ENCODE measurements at regions not wholly inside any gene's neighbourhood (a gene's known extent, or its start where the extent isn't known, plus 50 kb on each side); places are given as distances from the start of the nearest gene placed in this dataset.

GRCh38 chr12:59164226-59164625, 243.9 kb upstream of the LRIG3 start:
- intact Hi-C loops (cut with micrococcal nuclease), result no loop called here
- no peaks in the 10 kb centered on the region for H3K36me3 Mint-ChIP-seq (ENCODE audit: low read depth)

GRCh38 chr12:59158681-59159080, 238.4 kb upstream of the LRIG3 start:
- H3K4me1 Mint-ChIP-seq, result no peaks in the 10 kb centered on the region
- intact Hi-C loops (cut with micrococcal nuclease), result no loop called here
- DNase-seq, result no peak
- no peak overlapping the region for H3K4me3 Mint-ChIP-seq
- no peaks in the 10 kb centered on the region for H3K27me3 Mint-ChIP-seq
- H3K27ac Mint-ChIP-seq, result no peak overlapping the region
- H3K36me3 Mint-ChIP-seq (ENCODE audit: low read depth), result no peaks in the 10 kb centered on the region
- H3K9me3 Mint-ChIP-seq, result no peaks in the 10 kb centered on the region

More at GRCh38 chr12:59164226-59164625, 243.9 kb upstream of the LRIG3 start:
- H3K27ac Mint-ChIP-seq, result no peak overlapping the region
- no peaks in the 10 kb centered on the region for H3K27me3 Mint-ChIP-seq
- no peaks in the 10 kb centered on the region for H3K4me1 Mint-ChIP-seq
- DNase-seq, result no peak
- no peak overlapping the region for H3K4me3 Mint-ChIP-seq
- no peaks in the 10 kb centered on the region for H3K9me3 Mint-ChIP-seq

- Mint-ChIP-seq H3K27ac (no peak overlapping the region), H3K4me1 (no peaks in the 10 kb centered on the region), H3K9me3 (no peaks in the 10 kb centered on the region), H3K36me3 (ENCODE audit: low read depth) (no peaks in the 10 kb centered on the region), H3K4me3 (no peak overlapping the region), H3K27me3 (no peaks in the 10 kb centered on the region)
- DNase-seq, result no peak
- intact Hi-C loops (cut with micrococcal nuclease), result no loop called here
Observed at GRCh38 chr12:59158066-59158465, 237.8 kb upstream of the LRIG3 start.

- DNase-seq, result no peak
- Mint-ChIP-seq H3K9me3 (no peaks in the 10 kb centered on the region), H3K4me1 (no peaks in the 10 kb centered on the region), H3K27ac (no peak overlapping the region), H3K4me3 (no peak overlapping the region), H3K36me3 (ENCODE audit: low read depth) (no peaks in the 10 kb centered on the region), H3K27me3 (no peaks in the 10 kb centered on the region)
- intact Hi-C loops (cut with micrococcal nuclease), result no loop called here
Observed at GRCh38 chr12:59155448-59155847, 235.1 kb upstream of the LRIG3 start.

GRCh38 chr12:59151243-59151642, 230.9 kb upstream of the LRIG3 start:
- Mint-ChIP-seq H3K4me1 (no peaks in the 10 kb centered on the region), H3K27ac (no peak overlapping the region), H3K4me3 (no peak overlapping the region), H3K9me3 (no peaks in the 10 kb centered on the region), H3K27me3 (no peaks in the 10 kb centered on the region), H3K36me3 (ENCODE audit: low read depth) (no peaks in the 10 kb centered on the region)
- intact Hi-C loops (cut with micrococcal nuclease), result no loop called here
- no peak for DNase-seq

GRCh38 chr12:59149995-59150642, 229.8 kb upstream of the LRIG3 start:
- Mint-ChIP-seq H3K27ac (no peak overlapping the region), H3K36me3 (ENCODE audit: low read depth) (no peaks in the 10 kb centered on the region), H3K27me3 (no peaks in the 10 kb centered on the region), H3K4me1 (no peaks in the 10 kb centered on the region), H3K9me3 (no peaks in the 10 kb centered on the region), H3K4me3 (no peak overlapping the region)
- DNase-seq, result peak; percentile 75
- intact Hi-C loops (cut with micrococcal nuclease), result loop anchor here (1.0 kb wide), 1 partner anchor 37 kb away; no protein-coding TSS in a partner anchor

GRCh38 chr12:59147791-59148190, 227.5 kb upstream of the LRIG3 start:
- no peaks in the 10 kb centered on the region for H3K27me3 Mint-ChIP-seq
- no peaks in the 10 kb centered on the region for H3K9me3 Mint-ChIP-seq
- H3K27ac Mint-ChIP-seq, result no peak overlapping the region
- DNase-seq, result no peak
- no peaks in the 10 kb centered on the region for H3K4me1 Mint-ChIP-seq
- H3K36me3 Mint-ChIP-seq (ENCODE audit: low read depth), result no peaks in the 10 kb centered on the region
- H3K4me3 Mint-ChIP-seq, result no peak overlapping the region
- intact Hi-C loops (cut with micrococcal nuclease), result no loop called here

GRCh38 chr12:59142183-59142790, 222.0 kb upstream of the LRIG3 start:
- Mint-ChIP-seq H3K27ac (no peak overlapping the region), H3K27me3 (no peaks in the 10 kb centered on the region), H3K9me3 (no peaks in the 10 kb centered on the region), H3K4me1 (no peaks in the 10 kb centered on the region), H3K4me3 (no peak overlapping the region), H3K36me3 (ENCODE audit: low read depth) (no peaks in the 10 kb centered on the region)
- DNase-seq, result no peak
- intact Hi-C loops (cut with micrococcal nuclease), result no loop called here

- H3K4me1 Mint-ChIP-seq, result no peaks in the 10 kb centered on the region
- H3K36me3 Mint-ChIP-seq (ENCODE audit: low read depth), result no peaks in the 10 kb centered on the region
- intact Hi-C loops (cut with micrococcal nuclease), result no loop called here
- no peak for DNase-seq
- no peaks in the 10 kb centered on the region for H3K27me3 Mint-ChIP-seq
- no peak overlapping the region for H3K4me3 Mint-ChIP-seq
- H3K27ac Mint-ChIP-seq, result no peak overlapping the region
- H3K9me3 Mint-ChIP-seq, result no peaks in the 10 kb centered on the region
Observed at GRCh38 chr12:59134750-59135149, 214.4 kb upstream of the LRIG3 start.

GRCh38 chr12:59131462-59131861, 211.2 kb upstream of the LRIG3 start:
- Mint-ChIP-seq H3K27me3 (no peaks in the 10 kb centered on the region), H3K4me1 (no peaks in the 10 kb centered on the region), H3K9me3 (no peaks in the 10 kb centered on the region), H3K27ac (no peak overlapping the region), H3K36me3 (ENCODE audit: low read depth) (no peaks in the 10 kb centered on the region), H3K4me3 (no peak overlapping the region)
- intact Hi-C loops (cut with micrococcal nuclease), result no loop called here
- DNase-seq, result no peak

GRCh38 chr12:59122784-59123183, 202.5 kb upstream of the LRIG3 start:
- Mint-ChIP-seq H3K27me3 (no peaks in the 10 kb centered on the region), H3K36me3 (ENCODE audit: low read depth) (no peaks in the 10 kb centered on the region), H3K4me1 (no peaks in the 10 kb centered on the region), H3K4me3 (no peak overlapping the region), H3K27ac (no peak overlapping the region), H3K9me3 (no peaks in the 10 kb centered on the region)
- no peak for DNase-seq
- intact Hi-C loops (cut with micrococcal nuclease), result no loop called here

GRCh38 chr12:59121451-59121850, 201.1 kb upstream of the LRIG3 start:
- no peaks in the 10 kb centered on the region for H3K27me3 Mint-ChIP-seq
- intact Hi-C loops (cut with micrococcal nuclease), result no loop called here
- DNase-seq, result no peak
- no peaks in the 10 kb centered on the region for H3K36me3 Mint-ChIP-seq (ENCODE audit: low read depth)
- no peak overlapping the region for H3K4me3 Mint-ChIP-seq
- no peak overlapping the region for H3K27ac Mint-ChIP-seq
- H3K4me1 Mint-ChIP-seq, result no peaks in the 10 kb centered on the region
- no peaks in the 10 kb centered on the region for H3K9me3 Mint-ChIP-seq

- Mint-ChIP-seq H3K4me3 (no peak overlapping the region), H3K9me3 (no peaks in the 10 kb centered on the region), H3K4me1 (no peaks in the 10 kb centered on the region), H3K36me3 (ENCODE audit: low read depth) (no peaks in the 10 kb centered on the region), H3K27me3 (no peaks in the 10 kb centered on the region), H3K27ac (no peak overlapping the region)
- no peak for DNase-seq
- intact Hi-C loops (cut with micrococcal nuclease), result no loop called here
Observed at GRCh38 chr12:59119676-59120075, 199.4 kb upstream of the LRIG3 start.

GRCh38 chr12:59118356-59118755, 198.1 kb upstream of the LRIG3 start:
- Mint-ChIP-seq H3K27ac (no peak overlapping the region), H3K27me3 (no peaks in the 10 kb centered on the region), H3K9me3 (no peaks in the 10 kb centered on the region), H3K4me1 (no peaks in the 10 kb centered on the region), H3K4me3 (no peak overlapping the region), H3K36me3 (ENCODE audit: low read depth) (no peaks in the 10 kb centered on the region)
- DNase-seq, result no peak
- intact Hi-C loops (cut with micrococcal nuclease), result no loop called here

- DNase-seq, result no peak
- Mint-ChIP-seq H3K27me3 (no peaks in the 10 kb centered on the region), H3K9me3 (no peaks in the 10 kb centered on the region), H3K4me3 (no peak overlapping the region), H3K36me3 (ENCODE audit: low read depth) (no peaks in the 10 kb centered on the region), H3K4me1 (no peaks in the 10 kb centered on the region), H3K27ac (no peak overlapping the region)
- intact Hi-C loops (cut with micrococcal nuclease), result no loop called here
Observed at GRCh38 chr12:59115995-59116394, 195.7 kb upstream of the LRIG3 start.
